H1 (cell line): ENCODE measurements at regions not wholly inside any gene's neighbourhood (a gene's known extent, or its start where the extent isn't known, plus 50 kb on each side); places are given as distances from the start of the nearest gene placed in this dataset.

ENCODE experiments used
- CTCF ChIA-PET: fragments of 300-600 bp; sonication (Branson Sonifier 250); formaldehyde crosslinking; loops from one replicate; lab custom pipeline; 2021; ENCODE audit not compliant: partially characterized antibody; lab: Charles Lee
- POLR2A ChIA-PET: fragments of 300-600 bp; sonication (Branson Sonifier 250); formaldehyde crosslinking; loops from one replicate; lab custom pipeline; 2021; ENCODE audit warnings: inconsistent platforms; ENCODE audit not compliant: partially characterized antibody; lab: Charles Lee
- DNase-seq, 2 experiments: peaks; one replicate each; pipeline versions ENCODE4 v3.0.0 to v3.0.0-alpha.2; 2010 to 2022; ENCODE audit warnings: low spot score in 2 of 2, low read depth in 1 of 2, mixed read lengths in 1 of 2
- FAIRE-seq: peaks from 2 replicates; lab custom pipeline; 2011; peaks lifted over from hg19 to GRCh38; lab: Jason Lieb, UNC
- H2AFZ ChIP-seq: 2 replicates; pipeline ENCODE4 v1.8.1; 2012; ENCODE audit warnings: low read length, inconsistent platforms
- H2AK5ac ChIP-seq: 2 replicates; pipeline ENCODE4 v1.6.1; 2013; ENCODE audit warnings: low read depth, low read length
- H2BK120ac ChIP-seq: replicated peaks from 2 replicates; pipeline ENCODE3; 2013; ENCODE audit warnings: low read depth, low read length, inconsistent platforms
- H2BK12ac ChIP-seq: 2 replicates; pipeline ENCODE4 v1.6.1; 2013; ENCODE audit warnings: low read depth, low read length
- H2BK15ac ChIP-seq: 2 replicates; pipeline ENCODE4 v1.6.1; 2013; ENCODE audit warnings: low read length
- H2BK20ac ChIP-seq: 2 replicates; pipeline ENCODE4 v1.6.1; 2013; ENCODE audit warnings: low read length
- H2BK5ac ChIP-seq: 2 replicates; pipeline ENCODE4 v1.6.1; 2013; ENCODE audit warnings: low read depth, low read length
- H3K14ac ChIP-seq: 2 replicates; pipeline ENCODE4 v1.6.1; 2013; ENCODE audit warnings: inconsistent platforms; ENCODE audit not compliant: insufficient read length
- H3K18ac ChIP-seq: 2 replicates; pipeline ENCODE4 v1.6.1; 2013; ENCODE audit warnings: low read length; ENCODE audit errors: extremely low read depth
- H3K23ac ChIP-seq: 2 replicates; pipeline ENCODE4 v1.6.1; 2013; ENCODE audit warnings: inconsistent platforms; ENCODE audit not compliant: insufficient read length
- H3K23me2 ChIP-seq: 2 replicates; pipeline ENCODE4 v1.6.1; 2013; ENCODE audit warnings: low read depth, low read length
- H3K27ac ChIP-seq: 2 replicates; pipeline ENCODE4 v1.6.1; 2011; ENCODE audit warnings: low read depth, low read length, inconsistent platforms
- H3K27me3 ChIP-seq, 4 experiments: replicated peaks in 1 of 4; 1 replicate in 1 of 4; 2 replicates in 3 of 4; pipeline versions ENCODE4 v1.6.1 to v1.8.1; 2011 to 2013; ENCODE audit warnings: low read length in 3 of 4, mild to moderate bottlenecking in 3 of 4, inconsistent platforms in 2 of 4, mixed read lengths in 2 of 4, moderate library complexity in 1 of 4; ENCODE audit not compliant: control insufficient read depth in 3 of 4, insufficient read depth in 3 of 4; ENCODE audit errors: extremely low read depth in 1 of 4
- H3K36me3 ChIP-seq, 4 experiments: 2 replicates each; pipeline versions ENCODE4 v1.6.1 to v1.8.1; 2011 to 2013; ENCODE audit warnings: mild to moderate bottlenecking in 4 of 4, low read length in 3 of 4, moderate library complexity in 2 of 4, control low read depth in 1 of 4, inconsistent platforms in 1 of 4; ENCODE audit not compliant: insufficient read depth in 4 of 4, control insufficient read depth in 2 of 4
- H3K4ac ChIP-seq: replicated peaks from 2 replicates; pipeline ENCODE3; 2013; ENCODE audit warnings: low read length, low read depth, mixed read lengths, inconsistent platforms; ENCODE audit not compliant: insufficient read length
- H3K4me1 ChIP-seq, 4 experiments: replicated peaks in 1 of 4; 1 replicate in 1 of 4; 2 replicates in 3 of 4; pipeline versions ENCODE4 v1.6.1 to v1.8.1; 2011 to 2013; ENCODE audit warnings: low read length in 3 of 4, inconsistent platforms in 2 of 4, mixed read lengths in 1 of 4; ENCODE audit not compliant: insufficient read depth in 4 of 4, control insufficient read depth in 3 of 4
- H3K4me2 ChIP-seq, 2 experiments: 2 replicates each; pipeline versions ENCODE4 v1.6.1 to v1.8.1; 2011 to 2013; ENCODE audit warnings: low read depth in 2 of 2, low read length in 2 of 2, control low read depth in 1 of 2, inconsistent platforms in 1 of 2, mild to moderate bottlenecking in 1 of 2; ENCODE audit not compliant: insufficient read depth in 1 of 2
- H3K4me3 ChIP-seq, 4 experiments: fragments of 200-600, 300-600 bp in 1 of 4; sonication (generic), shearing (Covaris generic), sonication (Bioruptor Twin) in 1 of 4; 2 replicates each; pipeline versions ENCODE4 v1.5.1 to v1.8.1; 2011 to 2016; ENCODE audit warnings: low read length in 4 of 4, low read depth in 3 of 4, control low read depth in 2 of 4, inconsistent platforms in 2 of 4, mild to moderate bottlenecking in 2 of 4, mixed read lengths in 1 of 4, moderate library complexity in 1 of 4; ENCODE audit not compliant: insufficient read depth in 2 of 4; ENCODE audit errors: extremely low read depth in 1 of 4
- H3K56ac ChIP-seq: replicated peaks from 2 replicates; pipeline ENCODE3; 2013; ENCODE audit warnings: low read depth, mild to moderate bottlenecking, mixed read lengths, low read length, inconsistent platforms; ENCODE audit not compliant: insufficient read length
- H3K79me1 ChIP-seq: 2 replicates; pipeline ENCODE4 v1.6.1; 2013; ENCODE audit warnings: low read depth, low read length, control low read depth
- H3K79me2 ChIP-seq, 2 experiments: 2 replicates each; pipeline versions ENCODE4 v1.6.1 to v1.8.1; 2012 to 2013; ENCODE audit warnings: low read length in 2 of 2, mild to moderate bottlenecking in 2 of 2, inconsistent platforms in 1 of 2; ENCODE audit not compliant: insufficient read depth in 2 of 2, control insufficient read depth in 1 of 2
- H3K9ac ChIP-seq, 4 experiments: replicated peaks in 1 of 4; 1 replicate in 1 of 4; 2 replicates in 3 of 4; pipeline versions ENCODE4 v1.6.1 to v1.8.1; 2011 to 2013; ENCODE audit warnings: low read depth in 3 of 4, low read length in 3 of 4, control low read depth in 2 of 4, mild to moderate bottlenecking in 2 of 4, moderate library complexity in 2 of 4, inconsistent platforms in 1 of 4; ENCODE audit errors: extremely low read depth in 1 of 4
- H3K9me3 ChIP-seq, 2 experiments: 2 replicates each; pipeline versions ENCODE4 v1.6.1 to v1.8.1; 2012 to 2013; ENCODE audit warnings: mild to moderate bottlenecking in 2 of 2, moderate library complexity in 2 of 2, control low read depth in 1 of 2, inconsistent platforms in 1 of 2, low read depth in 1 of 2, low read length in 1 of 2, mixed read lengths in 1 of 2; ENCODE audit not compliant: insufficient read depth in 2 of 2
- H4K20me1 ChIP-seq, 2 experiments: replicated peaks in 1 of 2; 2 replicates each; pipeline versions ENCODE3 to v1.8.1; 2011 to 2013; ENCODE audit warnings: inconsistent platforms in 2 of 2, low read length in 2 of 2, mild to moderate bottlenecking in 1 of 2; ENCODE audit not compliant: insufficient read depth in 2 of 2, control insufficient read depth in 1 of 2
- H4K5ac ChIP-seq: 2 replicates; pipeline ENCODE4 v1.6.1; 2013; ENCODE audit warnings: low read length, low read depth, mixed read lengths, inconsistent platforms; ENCODE audit not compliant: insufficient read length
- H4K8ac ChIP-seq: 2 replicates; pipeline ENCODE4 v1.8.0; 2013; ENCODE audit warnings: mild to moderate bottlenecking, moderate library complexity, low read length, inconsistent platforms; ENCODE audit not compliant: insufficient read depth; ENCODE audit errors: extremely low read depth
- H4K91ac ChIP-seq: replicated peaks from 2 replicates; pipeline ENCODE3; 2013; ENCODE audit warnings: low read length, mixed read lengths, inconsistent platforms; ENCODE audit not compliant: insufficient read length
- ATF3 ChIP-seq: IDR thresholded peaks from 2 replicates; pipeline ENCODE4 v1.6.1; 2011; ENCODE audit warnings: low read depth, mild to moderate bottlenecking, low read length; ENCODE audit not compliant: insufficient read depth
- BCL11A ChIP-seq, 2 experiments: IDR thresholded peaks; one replicate each; pipeline ENCODE4 v1.6.1; 2011; ENCODE audit warnings: low read depth in 2 of 2, low read length in 2 of 2, mild to moderate bottlenecking in 2 of 2
- CBX5 ChIP-seq: fragments of 300-800, 300-1000 bp; sonication (generic); IDR thresholded peaks from 2 replicates; pipeline ENCODE4 v1.7.1; 2016; ENCODE audit warnings: antibody characterized with exemption, low read length, low read depth
- E2F6 ChIP-seq: IDR thresholded peaks from 2 replicates; pipeline ENCODE4 v1.6.1; 2012; ENCODE audit warnings: inconsistent platforms
- HDAC2 ChIP-seq, 2 experiments: fragments of 300-600 bp in 1 of 2; sonication (generic) in 1 of 2; IDR thresholded peaks; 2 replicates each; pipeline ENCODE4 v1.6.1; 2011 to 2012; ENCODE audit warnings: low read depth in 2 of 2, low read length in 2 of 2, mild to moderate bottlenecking in 2 of 2, moderate library complexity in 2 of 2, borderline replicate concordance in 1 of 2, inconsistent platforms in 1 of 2
- HDAC6 ChIP-seq: IDR thresholded peaks from one replicate; pipeline ENCODE4 v1.7.1; 2012; ENCODE audit warnings: low read depth, mild to moderate bottlenecking, inconsistent platforms, low read length, moderate library complexity
- RAD21 ChIP-seq, 2 experiments: IDR thresholded peaks in 1 of 2; conservative IDR thresholded peaks in 1 of 2; 2 replicates each; pipeline ENCODE4 v1.6.1; 2011; ENCODE audit warnings: low read depth in 2 of 2, low read length in 2 of 2, improper control_type of control experiment in 1 of 2, inconsistent platforms in 1 of 2, mild to moderate bottlenecking in 1 of 2, moderate library complexity in 1 of 2
- RBBP5 ChIP-seq: IDR thresholded peaks from 2 replicates; pipeline ENCODE4 v1.7.1; 2012; ENCODE audit warnings: low read depth, mild to moderate bottlenecking, inconsistent platforms, low read length, moderate library complexity, borderline replicate concordance
- RFX5 ChIP-seq: IDR thresholded peaks from 2 replicates; pipeline ENCODE4 v1.6.1; 2011; ENCODE audit warnings: low read depth, low read length, improper control_type of control experiment, borderline replicate concordance
- SP2 ChIP-seq: IDR thresholded peaks from 2 replicates; pipeline ENCODE4 v1.6.1; 2012; ENCODE audit warnings: mild to moderate bottlenecking, low read length, inconsistent platforms
- SUZ12 ChIP-seq: fragments of 200-600 bp; sonication (generic); IDR thresholded peaks from 2 replicates; pipeline ENCODE4 v1.6.1; 2012; ENCODE audit warnings: mild to moderate bottlenecking, inconsistent platforms, low read length, moderate library complexity, mixed read lengths
- WGBS, 2 experiments: shearing (Covaris generic) in 1 of 2; methylation state at CpG; one replicate each; pipeline versions ENCODE4 v1.1.6 to v1.1.7; 2013 to 2015; ENCODE audit warnings: low lambda C conversion rate in 2 of 2, mixed read lengths in 2 of 2, inconsistent platforms in 1 of 2, low coverage in 1 of 2, missing lambda C conversion rate in 1 of 2; ENCODE audit not compliant: insufficient replicate concordance in 2 of 2, insufficient coverage in 1 of 2, insufficient read length in 1 of 2; ENCODE audit errors: extremely low coverage in 1 of 2, missing lambda C conversion rate in 1 of 2; 5-methylcytosine and 5-hydroxymethylcytosine counted together

GRCh38 chr10:91690996-91691676 is 58.3 kb upstream of the PPP1R3C start:
- H3K79me2 ChIP-seq, result no peaks in the 10 kb centered on the region
- H2BK12ac ChIP-seq, result no peak overlapping the region
- no peaks in the 10 kb centered on the region for H3K79me1 ChIP-seq
- no peak for FAIRE-seq
- H3K4me3 ChIP-seq, result no peak overlapping the region
- H2BK20ac ChIP-seq, result no peak overlapping the region
- H4K20me1 ChIP-seq, result no peaks in the 10 kb centered on the region
- no peak overlapping the region for H2BK15ac ChIP-seq
- H4K91ac ChIP-seq, result no peak overlapping the region
- CTCF ChIA-PET, result interaction anchor here (1.0 to 5.4 kb wide), 5 partner anchors 10 to 124 kb away, joined by 3 to 67 read pairs (median 3); no protein-coding TSS in a partner anchor
- POLR2A ChIA-PET, result interaction anchor here (0.8 kb wide), 1 partner anchor 56 kb away, joined by 3 read pairs; no protein-coding TSS in a partner anchor
- no peak overlapping the region for H2AK5ac ChIP-seq
- H3K18ac ChIP-seq, result no peak overlapping the region
- H4K5ac ChIP-seq, result no peak overlapping the region
- H3K23me2 ChIP-seq, result no peaks in the 10 kb centered on the region
- H3K23ac ChIP-seq, result no peak overlapping the region
- H3K4me2 ChIP-seq, result no peak overlapping the region
- no peak overlapping the region for H3K4ac ChIP-seq
- no peaks in the 10 kb centered on the region for H3K36me3 ChIP-seq
- no peak for DNase-seq
- H4K8ac ChIP-seq, result no peak overlapping the region
- no peak overlapping the region for H3K14ac ChIP-seq
- no peaks in the 10 kb centered on the region for H3K9me3 ChIP-seq
- H3K4me1 ChIP-seq, result no peaks in the 10 kb centered on the region
- no peaks in the 10 kb centered on the region for H3K27me3 ChIP-seq
- H2AFZ ChIP-seq, result 0 out of 2 replicates have a peak overlapping the region, but pooled peaks have one; percentile 34
- H3K56ac ChIP-seq, result no peak overlapping the region
- no peak overlapping the region for H3K9ac ChIP-seq
- H3K27ac ChIP-seq, result no peak overlapping the region
- no peak overlapping the region for H2BK5ac ChIP-seq
- H2BK120ac ChIP-seq, result no peak overlapping the region
- 88% methylated on average over 3 of the region's 3 CpGs; no CpG with 5 or more reads in 1 of the 2 experiments for WGBS, 2 experiments
- TF ChIP-seq BCL11A (IDR thresholded peaks at IDR 0.05; ENCODE audit: low read depth in 2 of 2, low read length in 2 of 2), result no peak
- no peak for TF ChIP-seq CBX5
- no peak for TF ChIP-seq SP2
- TF ChIP-seq ATF3, result no peak
- TF ChIP-seq RAD21 (IDR thresholded peaks at IDR 0.05 in 1 of 2, conservative IDR thresholded peaks at IDR 0.05 in 1 of 2; ENCODE audit: low read depth in 2 of 2, low read length in 2 of 2), result no peak
- TF ChIP-seq SUZ12, result no peak
- no peak for TF ChIP-seq E2F6
- TF ChIP-seq RBBP5, result no peak
- TF ChIP-seq HDAC6, result no peak
- TF ChIP-seq HDAC2 (IDR thresholded peaks at IDR 0.05; ENCODE audit: borderline replicate concordance in 1 of 2, low read depth in 2 of 2, low read length in 2 of 2), result no peak
- TF ChIP-seq RFX5, result no peak
